ENCODE measurements at regions not wholly inside any gene's neighbourhood (a gene's known extent, or its start where the extent isn't known, plus 50 kb on each side); places are given as distances from the start of the nearest gene placed in this dataset.

GRCh38 chr2:78407960-78408794 lies 617.3 kb upstream of the REG3G start (continued):
- TF ChIP-seq GABPA (IDR thresholded peaks at IDR 0.05 in 1 of 2, conservative IDR thresholded peaks at IDR 0.05 in 1 of 2) = no peak
- TF ChIP-seq EGR1 (IDR thresholded peaks at IDR 0.05; ENCODE audit: low read depth in 2 of 2) = no peak
- no peak for TF ChIP-seq REST (IDR thresholded peaks at IDR 0.05)
- no peak for TF ChIP-seq FOXA1 (IDR thresholded peaks at IDR 0.05)

DNA sequence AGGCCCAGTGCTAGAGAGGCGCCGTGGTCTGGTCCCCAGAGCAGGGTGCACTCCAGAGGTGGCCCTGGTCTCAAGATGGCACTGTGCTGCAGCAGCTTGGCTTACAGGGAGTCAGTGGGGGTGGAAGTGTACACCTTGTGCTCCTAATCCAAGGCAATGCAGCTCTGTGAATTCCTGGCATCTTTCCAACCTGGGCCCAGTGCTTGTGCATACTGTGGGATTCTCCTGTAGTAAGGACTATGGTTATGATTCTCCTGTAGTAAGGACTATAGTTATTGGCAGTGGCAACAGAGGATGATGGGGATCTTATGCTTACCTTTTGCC lies 616.7 kb upstream of the REG3G start:
- Histone ChIP-seq H3K36me3 (ENCODE audit: control insufficient read depth in 4 of 4, insufficient read depth in 3 of 4, low read depth in 1 of 4, low read length in 3 of 4) (no peaks in the 10 kb centered on the region), H3K4me3 (ENCODE audit: low read depth in 1 of 3, low read length in 3 of 3) (no peak overlapping the region), H3K9me3 (ENCODE audit: control insufficient read depth in 4 of 4, low read length in 3 of 4) (no peaks in the 10 kb centered on the region), H3K27me3 (ENCODE audit: control insufficient read depth in 4 of 4, insufficient read depth in 4 of 4, low read length in 3 of 4) (no peaks in the 10 kb centered on the region), H3K4me1 (ENCODE audit: control insufficient read depth in 4 of 4, insufficient read depth in 4 of 4, low read length in 3 of 4) (no peaks in the 10 kb centered on the region), H3K9ac (ENCODE audit: low read depth in 1 of 2, low read length in 2 of 2) (no peak overlapping the region), H3K27ac (ENCODE audit: low read depth in 1 of 2, low read length in 2 of 2) (no peak overlapping the region)
- WGBS = 83% methylated on average over 2 of the region's 2 CpGs
- no peak for DNase-seq (ENCODE audit: low spot score)
- TF ChIP-seq HNF4G (IDR thresholded peaks at IDR 0.05) = no peak
- TF ChIP-seq EGR1 (IDR thresholded peaks at IDR 0.05; ENCODE audit: low read depth in 2 of 2) = no peak
- TF ChIP-seq GABPA (IDR thresholded peaks at IDR 0.05 in 1 of 2, conservative IDR thresholded peaks at IDR 0.05 in 1 of 2) = no peak
- TF ChIP-seq HNF4A (conservative IDR thresholded peaks at IDR 0.05) = no peak
- TF ChIP-seq TAF1 (conservative IDR thresholded peaks at IDR 0.05) = no peak
- TF ChIP-seq YY1 (IDR thresholded peaks at IDR 0.05) = no peak
- no peak for TF ChIP-seq SP1 (IDR thresholded peaks at IDR 0.05)
- TF ChIP-seq, protein P1, sequence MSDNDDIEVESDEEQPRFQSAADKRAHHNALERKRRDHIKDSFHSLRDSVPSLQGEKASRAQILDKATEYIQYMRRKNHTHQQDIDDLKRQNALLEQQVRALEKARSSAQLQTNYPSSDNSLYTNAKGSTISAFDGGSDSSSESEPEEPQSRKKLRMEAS (IDR thresholded peaks at IDR 0.05) = no peak
- no peak for TF ChIP-seq JUND (IDR thresholded peaks at IDR 0.05)
- TF ChIP-seq FOXA2 (IDR thresholded peaks at IDR 0.05) = no peak
- TF ChIP-seq, protein P2, sequence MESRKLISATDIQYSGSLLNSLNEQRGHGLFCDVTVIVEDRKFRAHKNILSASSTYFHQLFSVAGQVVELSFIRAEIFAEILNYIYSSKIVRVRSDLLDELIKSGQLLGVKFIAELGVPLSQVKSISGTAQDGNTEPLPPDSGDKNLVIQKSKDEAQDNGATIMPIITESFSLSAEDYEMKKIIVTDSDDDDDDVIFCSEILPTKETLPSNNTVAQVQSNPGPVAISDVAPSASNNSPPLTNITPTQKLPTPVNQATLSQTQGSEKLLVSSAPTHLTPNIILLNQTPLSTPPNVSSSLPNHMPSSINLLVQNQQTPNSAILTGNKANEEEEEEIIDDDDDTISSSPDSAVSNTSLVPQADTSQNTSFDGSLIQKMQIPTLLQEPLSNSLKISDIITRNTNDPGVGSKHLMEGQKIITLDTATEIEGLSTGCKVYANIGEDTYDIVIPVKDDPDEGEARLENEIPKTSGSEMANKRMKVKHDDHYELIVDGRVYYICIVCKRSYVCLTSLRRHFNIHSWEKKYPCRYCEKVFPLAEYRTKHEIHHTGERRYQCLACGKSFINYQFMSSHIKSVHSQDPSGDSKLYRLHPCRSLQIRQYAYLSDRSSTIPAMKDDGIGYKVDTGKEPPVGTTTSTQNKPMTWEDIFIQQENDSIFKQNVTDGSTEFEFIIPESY (IDR thresholded peaks at IDR 0.05) = no peak
- TF ChIP-seq, protein P3, sequence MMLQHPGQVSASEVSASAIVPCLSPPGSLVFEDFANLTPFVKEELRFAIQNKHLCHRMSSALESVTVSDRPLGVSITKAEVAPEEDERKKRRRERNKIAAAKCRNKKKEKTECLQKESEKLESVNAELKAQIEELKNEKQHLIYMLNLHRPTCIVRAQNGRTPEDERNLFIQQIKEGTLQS (IDR thresholded peaks at IDR 0.05) = no peak
- no peak for TF ChIP-seq RAD21 (IDR thresholded peaks at IDR 0.05)
- no peak for TF ChIP-seq CTCF (IDR thresholded peaks at IDR 0.05; ENCODE audit: low read depth, low read length, missing input control)
